MM.1S (cell line): ENCODE measurements at regions not wholly inside any gene's neighbourhood (a gene's known extent, or its start where the extent isn't known, plus 50 kb on each side); places are given as distances from the start of the nearest gene placed in this dataset.

Experiments
- CTCF ChIP-seq: fragments of 300-600 bp; sonication (generic); IDR thresholded peaks from 2 replicates; pipeline ENCODE4 v1.5.1; 2016; ENCODE audit warnings: antibody characterized with exemption, low read length, mixed read lengths
- EZH2 ChIP-seq: fragments of 300-600 bp; sonication (generic); optimal IDR thresholded peaks from 2 replicates; pipeline ENCODE3; 2017; ENCODE audit warnings: low read depth, mild to moderate bottlenecking, antibody characterized with exemption, low read length, mixed read lengths
- EZH2phosphoT487 ChIP-seq: fragments of 300-600 bp; sonication (generic); IDR thresholded peaks from 2 replicates; pipeline ENCODE4 v1.6.1; 2018; ENCODE audit warnings: antibody characterized with exemption, low read length

GRCh38 chr13:85095418-85096272, 703.6 kb downstream of the SLITRK6 start:
- TF ChIP-seq EZH2 (no peak), CTCF (no peak), EZH2phosphoT487 (no peak)
